KMS-11 (cell line): ENCODE measurements at regions not wholly inside any gene's neighbourhood (a gene's known extent, or its start where the extent isn't known, plus 50 kb on each side); places are given as distances from the start of the nearest gene placed in this dataset.

Experiments
- H2AFZ ChIP-seq: fragments of 200-600 bp; sonication (generic); 2 replicates; pipeline ENCODE4 v1.6.1; 2016; ENCODE audit warnings: antibody characterized with exemption, mixed run types, low read depth
- H3K27ac ChIP-seq: fragments of 200-600 bp; sonication (generic); 2 replicates; pipeline ENCODE4 v1.6.1; 2016; ENCODE audit warnings: mild to moderate bottlenecking, mixed run types
- H3K27me3 ChIP-seq: fragments of 200-600 bp; sonication (generic); 2 replicates; pipeline ENCODE4 v1.6.1; 2017; ENCODE audit warnings: mild to moderate bottlenecking, low read depth, mixed run types, moderate library complexity; ENCODE audit not compliant: insufficient read depth
- H3K36me3 ChIP-seq: fragments of 200-600 bp; sonication (generic); 2 replicates; pipeline ENCODE4 v1.6.1; 2017; ENCODE audit warnings: mild to moderate bottlenecking, mixed run types; ENCODE audit not compliant: insufficient read depth
- H3K4me1 ChIP-seq: fragments of 200-600 bp; sonication (generic); 2 replicates; pipeline ENCODE4 v1.6.1; 2016; ENCODE audit warnings: mild to moderate bottlenecking, low read depth, mixed run types; ENCODE audit not compliant: poor library complexity, severe bottlenecking
- H3K4me2 ChIP-seq: fragments of 200-600 bp; sonication (generic); 2 replicates; pipeline ENCODE4 v1.7.0; 2016; ENCODE audit warnings: mild to moderate bottlenecking, mixed run types
- H3K4me3 ChIP-seq: fragments of 200-600 bp; sonication (generic); IDR thresholded peaks from 2 replicates; pipeline ENCODE4 v1.6.1; 2017; ENCODE audit warnings: low read depth, low read length, mixed read lengths; ENCODE audit not compliant: insufficient read depth
- H3K79me2 ChIP-seq: fragments of 200-600 bp; sonication (generic); 2 replicates; pipeline ENCODE4 v1.6.1; 2016; ENCODE audit warnings: low read depth, mixed run types; ENCODE audit not compliant: insufficient read depth
- H3K9ac ChIP-seq: fragments of 200-600 bp; sonication (generic); 2 replicates; pipeline ENCODE4 v1.6.1; 2016; ENCODE audit warnings: mild to moderate bottlenecking, mixed run types
- H4K20me1 ChIP-seq: fragments of 200-600 bp; sonication (generic); 2 replicates; pipeline ENCODE4 v1.6.1; 2016; ENCODE audit warnings: mild to moderate bottlenecking, mixed run types; ENCODE audit not compliant: insufficient read depth
- TF ChIP-seq, protein P1 (sequence below): fragments of 200-600 bp; sonication (generic); conservative IDR thresholded peaks from 2 replicates; pipeline ENCODE4 v1.6.1; 2017; ENCODE audit warnings: low read depth, mild to moderate bottlenecking, antibody characterized with exemption, low read length, moderate library complexity, mixed read lengths

DNA sequence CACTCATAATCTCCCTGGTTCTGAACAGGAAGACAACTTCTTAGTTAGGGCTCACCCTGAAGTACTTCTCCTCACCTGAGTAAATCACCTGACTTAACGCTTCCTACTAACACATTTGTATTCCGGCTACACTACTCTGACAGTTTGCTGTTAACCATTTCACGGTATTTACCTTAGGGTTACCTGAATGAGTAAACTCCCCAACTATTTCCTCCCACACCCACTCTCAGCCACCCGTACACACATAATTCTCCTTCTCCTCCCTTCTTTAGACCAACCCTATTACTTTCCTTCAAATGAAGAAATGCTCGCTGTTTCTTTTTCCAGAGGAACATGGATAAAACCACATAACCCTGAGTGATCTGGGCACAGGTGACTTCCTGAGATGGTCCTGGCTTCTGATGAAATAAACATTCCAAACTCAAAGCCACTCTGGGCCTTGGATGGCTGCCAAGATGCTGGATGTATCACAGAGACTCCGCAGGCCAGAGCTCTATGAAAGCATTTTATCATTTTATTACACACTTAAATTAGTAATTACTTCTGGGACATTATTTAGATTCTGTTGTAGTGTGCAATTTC is 183.6 kb upstream of the ATP11B start:
- no peaks in the 10 kb centered on the region for H3K27me3 ChIP-seq
- TF ChIP-seq, protein P1, sequence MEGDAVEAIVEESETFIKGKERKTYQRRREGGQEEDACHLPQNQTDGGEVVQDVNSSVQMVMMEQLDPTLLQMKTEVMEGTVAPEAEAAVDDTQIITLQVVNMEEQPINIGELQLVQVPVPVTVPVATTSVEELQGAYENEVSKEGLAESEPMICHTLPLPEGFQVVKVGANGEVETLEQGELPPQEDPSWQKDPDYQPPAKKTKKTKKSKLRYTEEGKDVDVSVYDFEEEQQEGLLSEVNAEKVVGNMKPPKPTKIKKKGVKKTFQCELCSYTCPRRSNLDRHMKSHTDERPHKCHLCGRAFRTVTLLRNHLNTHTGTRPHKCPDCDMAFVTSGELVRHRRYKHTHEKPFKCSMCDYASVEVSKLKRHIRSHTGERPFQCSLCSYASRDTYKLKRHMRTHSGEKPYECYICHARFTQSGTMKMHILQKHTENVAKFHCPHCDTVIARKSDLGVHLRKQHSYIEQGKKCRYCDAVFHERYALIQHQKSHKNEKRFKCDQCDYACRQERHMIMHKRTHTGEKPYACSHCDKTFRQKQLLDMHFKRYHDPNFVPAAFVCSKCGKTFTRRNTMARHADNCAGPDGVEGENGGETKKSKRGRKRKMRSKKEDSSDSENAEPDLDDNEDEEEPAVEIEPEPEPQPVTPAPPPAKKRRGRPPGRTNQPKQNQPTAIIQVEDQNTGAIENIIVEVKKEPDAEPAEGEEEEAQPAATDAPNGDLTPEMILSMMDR: no peak
- H3K4me3 ChIP-seq: no peak overlapping the region
- H3K79me2 ChIP-seq: no peaks in the 10 kb centered on the region
- H3K27ac ChIP-seq: no peak overlapping the region
- no peak overlapping the region for H3K9ac ChIP-seq
- no peak overlapping the region for H2AFZ ChIP-seq
- H3K36me3 ChIP-seq: no peaks in the 10 kb centered on the region
- H4K20me1 ChIP-seq: no peaks in the 10 kb centered on the region
- H3K4me1 ChIP-seq: no peaks in the 10 kb centered on the region
- no peak overlapping the region for H3K4me2 ChIP-seq

- H3K4me1 ChIP-seq: peaks cover 1% of the 10 kb centered on the region
- H3K36me3 ChIP-seq: no peaks in the 10 kb centered on the region
- no peaks in the 10 kb centered on the region for H4K20me1 ChIP-seq
- H3K27me3 ChIP-seq: no peaks in the 10 kb centered on the region
- TF ChIP-seq, protein P1: no peak
- H2AFZ ChIP-seq: no peak overlapping the region
- no peak overlapping the region for H3K9ac ChIP-seq
- H3K27ac ChIP-seq: no peak overlapping the region
- no peaks in the 10 kb centered on the region for H3K79me2 ChIP-seq
- no peak overlapping the region for H3K4me2 ChIP-seq
- no peak overlapping the region for H3K4me3 ChIP-seq
Observed at GRCh38 chr3:182612332-182612731, 181.0 kb upstream of the ATP11B start.

DNA sequence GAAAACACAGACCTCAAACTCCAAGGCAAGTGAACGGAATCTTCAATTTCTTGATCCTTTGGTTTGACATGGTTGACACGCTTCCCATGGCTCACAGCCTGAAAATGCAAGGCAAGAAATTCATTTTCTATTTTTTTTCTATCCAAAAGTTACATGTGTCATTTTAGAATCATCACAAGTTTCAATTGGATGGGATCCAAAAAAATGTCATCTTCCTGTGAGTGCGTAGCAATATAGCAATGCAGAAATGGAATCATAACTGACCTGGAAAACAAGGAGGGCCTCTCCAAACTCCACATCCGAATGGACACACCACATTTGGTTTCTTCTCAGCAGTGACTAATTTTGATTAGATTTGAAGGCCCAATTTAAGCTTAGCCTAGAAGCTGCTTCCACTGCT is 175.8 kb upstream of the ATP11B start:
- Histone ChIP-seq H3K9ac (no peak overlapping the region), H3K27ac (no peak overlapping the region)

DNA sequence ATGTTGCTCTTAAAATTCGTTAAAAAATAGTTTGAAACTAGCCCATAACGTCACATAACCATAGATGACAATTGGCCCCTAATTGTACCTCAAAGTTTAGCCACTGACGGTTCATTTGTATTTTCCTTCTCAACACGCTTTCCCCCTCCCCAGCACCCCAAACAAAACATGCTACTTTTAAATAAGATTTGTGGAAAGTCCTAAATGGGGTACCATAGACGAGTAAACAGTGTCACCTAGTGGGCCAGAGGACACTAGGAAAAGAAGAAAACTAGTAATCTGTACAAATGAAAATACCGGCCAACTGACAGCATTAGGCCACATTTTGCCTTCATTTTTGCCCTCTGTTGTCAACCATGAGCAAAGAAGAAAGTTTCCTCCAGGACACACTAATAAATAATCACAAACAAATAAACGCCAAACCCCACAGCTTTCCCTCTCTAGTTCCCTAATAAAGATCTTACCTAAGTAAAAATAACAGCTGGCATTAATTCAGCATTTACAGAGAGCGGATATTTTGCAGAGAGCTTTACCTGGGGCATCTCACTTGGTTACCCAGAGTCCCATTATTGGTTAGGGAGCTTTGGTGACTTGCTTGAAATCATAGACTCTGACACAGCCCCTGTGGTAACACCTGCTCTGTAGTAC is 175.1 kb upstream of the ATP11B start:
- Histone ChIP-seq H4K20me1 (no peaks in the 10 kb centered on the region), H3K4me3 (no peak overlapping the region), H2AFZ (peak overlapping the region; percentile 41; the same call in 1 of the 2 replicates), H3K79me2 (no peaks in the 10 kb centered on the region), H3K27ac (no peak overlapping the region), H3K36me3 (no peaks in the 10 kb centered on the region), H3K4me1 (peaks cover 30% of the 10 kb centered on the region), H3K4me2 (peak overlapping the region; percentile 49), H3K9ac (no peak overlapping the region), H3K27me3 (no peaks in the 10 kb centered on the region)
- TF ChIP-seq, protein P1: peak; percentile 97

More for the DNA sequence above, 175.8 kb upstream of the ATP11B start:
- Histone ChIP-seq H3K4me1 (peaks cover 30% of the 10 kb centered on the region), H3K79me2 (no peaks in the 10 kb centered on the region), H3K4me2 (peak overlapping the region; percentile 49), H3K36me3 (no peaks in the 10 kb centered on the region), H2AFZ (peak overlapping the region; percentile 41; the same call in 1 of the 2 replicates), H4K20me1 (no peaks in the 10 kb centered on the region), H3K27me3 (no peaks in the 10 kb centered on the region), H3K4me3 (no peak overlapping the region)
- TF ChIP-seq, protein P1: no peak
